Keratinocyte (primary cell): ENCODE measurements at regions not wholly inside any gene's neighbourhood (a gene's known extent, or its start where the extent isn't known, plus 50 kb on each side); places are given as distances from the start of the nearest gene placed in this dataset.

Source experiments
- DNase-seq: peaks from one replicate; pipeline ENCODE4 v3.0.0-alpha.2; 2011; ENCODE audit warnings: low read depth, missing footprints, low spot score
- FAIRE-seq: peaks from 2 replicates; lab custom pipeline; 2011; peaks lifted over from hg19 to GRCh38; lab: Jason Lieb, UNC
- H2AFZ ChIP-seq: 2 replicates; pipeline ENCODE4 v1.6.0; 2012; ENCODE audit warnings: low read length, control low read depth, inconsistent platforms; ENCODE audit not compliant: control insufficient read depth
- H3K27ac ChIP-seq: 2 replicates; pipeline ENCODE4 v1.5.1; 2011; ENCODE audit warnings: low read length; ENCODE audit not compliant: control insufficient read depth, insufficient read depth
- H3K27me3 ChIP-seq: 3 replicates; pipeline ENCODE4 v1.6.0; 2011; ENCODE audit warnings: low read length; ENCODE audit not compliant: control insufficient read depth, insufficient read depth; ENCODE audit errors: extremely low read depth
- H3K36me3 ChIP-seq, 2 experiments: 2 replicates in 1 of 2; 3 replicates in 1 of 2; pipeline ENCODE4 v1.5.1; 2011; ENCODE audit warnings: low read length in 2 of 2, mild to moderate bottlenecking in 1 of 2; ENCODE audit not compliant: control insufficient read depth in 2 of 2, insufficient read depth in 2 of 2; ENCODE audit errors: extremely low read depth in 1 of 2
- H3K4me1 ChIP-seq: 3 replicates; pipeline ENCODE4 v1.5.1; 2011; ENCODE audit warnings: low read length; ENCODE audit not compliant: control insufficient read depth, insufficient read depth; ENCODE audit errors: extremely low read depth
- H3K4me2 ChIP-seq: 3 replicates; pipeline ENCODE4 v1.6.0; 2011; ENCODE audit warnings: low read depth, low read length; ENCODE audit not compliant: control insufficient read depth, insufficient read depth; ENCODE audit errors: extremely low read depth
- H3K4me3 ChIP-seq, 3 experiments: fragments of 200-600 bp in 1 of 3; sonication (generic) in 1 of 3; 2 replicates in 2 of 3; 3 replicates in 1 of 3; pipeline ENCODE4 v1.5.1; 2011 to 2016; ENCODE audit warnings: low read length in 3 of 3, mild to moderate bottlenecking in 3 of 3, control low read depth in 2 of 3, inconsistent platforms in 1 of 3, low read depth in 1 of 3, mixed read lengths in 1 of 3, mixed run types in 1 of 3, moderate library complexity in 1 of 3; ENCODE audit not compliant: control insufficient read depth in 2 of 3, insufficient read depth in 2 of 3; ENCODE audit errors: extremely low read depth in 1 of 3
- H3K79me2 ChIP-seq: 2 replicates; pipeline ENCODE4 v1.6.0; 2012; ENCODE audit warnings: low read length; ENCODE audit not compliant: control insufficient read depth, insufficient read depth
- H3K9ac ChIP-seq: 3 replicates; pipeline ENCODE4 v1.6.0; 2011; ENCODE audit warnings: low read length; ENCODE audit not compliant: control insufficient read depth, insufficient read depth; ENCODE audit errors: extremely low read depth
- H3K9me1 ChIP-seq: 3 replicates; pipeline ENCODE4 v1.6.0; 2011; ENCODE audit warnings: low read length; ENCODE audit not compliant: control insufficient read depth, insufficient read depth; ENCODE audit errors: extremely low read depth
- H3K9me3 ChIP-seq: 2 replicates; pipeline ENCODE4 v1.5.1; 2012; ENCODE audit warnings: low read depth, low read length; ENCODE audit not compliant: control insufficient read depth
- H4K20me1 ChIP-seq: 3 replicates; pipeline ENCODE4 v1.6.0; 2011; ENCODE audit warnings: low read length; ENCODE audit not compliant: control insufficient read depth, insufficient read depth; ENCODE audit errors: extremely low read depth
- CTCF ChIP-seq, 3 experiments: IDR thresholded peaks in 1 of 3; conservative IDR thresholded peaks in 1 of 3; optimal IDR thresholded peaks in 1 of 3; 2 replicates in 2 of 3; 3 replicates in 1 of 3; pipeline versions ENCODE3 to v1.5.1; 2011; ENCODE audit warnings: low read length in 3 of 3, mild to moderate bottlenecking in 3 of 3, moderate library complexity in 2 of 3, control low read depth in 1 of 3, inconsistent platforms in 1 of 3; ENCODE audit not compliant: insufficient read depth in 2 of 3; ENCODE audit errors: extremely low read depth in 1 of 3
- EZH2 ChIP-seq: IDR thresholded peaks from one replicate; pipeline ENCODE4 v1.6.1; 2012; ENCODE audit warnings: inconsistent platforms, mild to moderate bottlenecking, low read length, moderate library complexity
- dilution Hi-C: fragments of 300-500 bp; cut with MboI; formaldehyde crosslinking; loops from one replicate; pipeline ENCODE4 v1.7.0; 2020; ENCODE audit warnings: low sequenced_read_pairs; ENCODE audit not compliant: extremely low pct_ligation_motif_present

GRCh38 chr16:79777679-79778078 lies 177.1 kb upstream of the MAF start:
- FAIRE-seq = no peak
- dilution Hi-C loops = no loop called here
- H3K4me1 ChIP-seq = peaks cover 6% of the 10 kb centered on the region

GRCh38 chr16:79776243-79776847 lies 175.8 kb upstream of the MAF start:
- Histone ChIP-seq H3K27me3 (no peaks in the 10 kb centered on the region), H3K4me3 (no peak overlapping the region), H3K9ac (no peak overlapping the region), H2AFZ (peak overlapping the region; percentile 11), H3K4me1 (peaks cover 6% of the 10 kb centered on the region), H4K20me1 (no peaks in the 10 kb centered on the region), H3K27ac (no peak overlapping the region), H3K9me1 (no peaks in the 10 kb centered on the region), H3K79me2 (no peaks in the 10 kb centered on the region), H3K9me3 (no peaks in the 10 kb centered on the region), H3K4me2 (peak overlapping the region; percentile 35), H3K36me3 (no peaks in the 10 kb centered on the region)
- DNase-seq (no peak), FAIRE-seq (peak; percentile 73)
- dilution Hi-C loops = no loop called here
- TF ChIP-seq EZH2 (no peak), CTCF (optimal IDR thresholded peaks at IDR 0.05 in 1 of 3, IDR thresholded peaks at IDR 0.05 in 1 of 3, conservative IDR thresholded peaks at IDR 0.05 in 1 of 3; ENCODE audit: extremely low read depth in 1 of 3, insufficient read depth in 2 of 3, low read length in 3 of 3) (peak in 1 of 3 experiments; percentile 17)

More at GRCh38 chr16:79777679-79778078, 177.1 kb upstream of the MAF start:
- no peaks in the 10 kb centered on the region for H4K20me1 ChIP-seq
- H3K36me3 ChIP-seq = no peaks in the 10 kb centered on the region
- no peak for DNase-seq
- H3K9ac ChIP-seq = no peak overlapping the region
- H3K4me3 ChIP-seq = no peak overlapping the region
- H2AFZ ChIP-seq = no peak overlapping the region
- no peak for TF ChIP-seq CTCF (optimal IDR thresholded peaks at IDR 0.05 in 1 of 3, IDR thresholded peaks at IDR 0.05 in 1 of 3, conservative IDR thresholded peaks at IDR 0.05 in 1 of 3; ENCODE audit: extremely low read depth in 1 of 3, insufficient read depth in 2 of 3, low read length in 3 of 3)
- TF ChIP-seq EZH2 = no peak
- no peaks in the 10 kb centered on the region for H3K79me2 ChIP-seq
- no peaks in the 10 kb centered on the region for H3K9me3 ChIP-seq
- no peak overlapping the region for H3K27ac ChIP-seq
- no peaks in the 10 kb centered on the region for H3K9me1 ChIP-seq
- H3K27me3 ChIP-seq = no peaks in the 10 kb centered on the region
- no peak overlapping the region for H3K4me2 ChIP-seq
